Loucy (cell line): ENCODE measurements at regions not wholly inside any gene's neighbourhood (a gene's known extent, or its start where the extent isn't known, plus 50 kb on each side); places are given as distances from the start of the nearest gene placed in this dataset.

Experiments
- H2AFZ ChIP-seq: fragments of 200-600 bp; sonication (generic); 2 replicates; pipeline ENCODE4 v1.6.0; 2016; ENCODE audit warnings: antibody characterized with exemption, mild to moderate bottlenecking, low read length, moderate library complexity
- H3F3A ChIP-seq: fragments of 200-600 bp; 2 replicates; pipeline ENCODE4 v1.6.0; 2016; ENCODE audit warnings: antibody characterized with exemption, low read depth, mild to moderate bottlenecking
- H3K27me3 ChIP-seq: fragments of 200-600 bp; sonication (generic); 2 replicates; pipeline ENCODE4 v1.6.1; 2014; ENCODE audit warnings: low read length, mild to moderate bottlenecking; ENCODE audit not compliant: insufficient read depth, poor library complexity, severe bottlenecking
- H3K36me3 ChIP-seq: fragments of 200-600 bp; sonication (generic); 2 replicates; pipeline ENCODE4 v1.6.1; 2016; ENCODE audit warnings: low read length; ENCODE audit not compliant: insufficient read depth
- H3K4me1 ChIP-seq: fragments of 200-600 bp; sonication (generic); 2 replicates; pipeline ENCODE4 v1.5.1; 2014; ENCODE audit warnings: low read length, mild to moderate bottlenecking; ENCODE audit not compliant: insufficient read depth, poor library complexity, severe bottlenecking
- H3K4me2 ChIP-seq: fragments of 200-600 bp; sonication (generic); 2 replicates; pipeline ENCODE4 v1.6.0; 2014; ENCODE audit warnings: antibody characterized with exemption, low read length, low read depth, mild to moderate bottlenecking; ENCODE audit not compliant: poor library complexity, severe bottlenecking
- H3K4me3 ChIP-seq: fragments of 200-600 bp; sonication (generic); 2 replicates; pipeline ENCODE4 v1.5.1; 2014; ENCODE audit warnings: low read length, mild to moderate bottlenecking, mixed read lengths; ENCODE audit not compliant: poor library complexity, severe bottlenecking
- H3K79me2 ChIP-seq: fragments of 200-600 bp; sonication (generic); 2 replicates; pipeline ENCODE4 v1.6.1; 2014; ENCODE audit warnings: low read length; ENCODE audit not compliant: insufficient read depth
- H3K9ac ChIP-seq: fragments of 200-600 bp; sonication (generic); 2 replicates; pipeline ENCODE4 v1.6.0; 2014; ENCODE audit warnings: mild to moderate bottlenecking, low read depth, low read length, moderate library complexity; ENCODE audit not compliant: poor library complexity, severe bottlenecking
- H3K9me2 ChIP-seq: fragments of 200-600 bp; sonication (generic); replicated peaks from 2 replicates; pipeline ENCODE4 v1.6.1; 2016; ENCODE audit warnings: low read depth, low read length, mixed read lengths
- H3K9me3 ChIP-seq: fragments of 200-600 bp; sonication (generic); 2 replicates; pipeline ENCODE4 v1.6.1; 2014; ENCODE audit warnings: mild to moderate bottlenecking, antibody characterized with exemption, low read length, low read depth; ENCODE audit not compliant: insufficient read depth
- H4K20me1 ChIP-seq: fragments of 200-600 bp; sonication (generic); 2 replicates; pipeline ENCODE4 v1.6.0; 2014; ENCODE audit warnings: antibody characterized with exemption, low read length, mild to moderate bottlenecking; ENCODE audit not compliant: insufficient read depth, poor library complexity, severe bottlenecking
- CTCF ChIP-seq: fragments of 200-600 bp; sonication (generic); conservative IDR thresholded peaks from 2 replicates; pipeline ENCODE4 v1.5.1; 2014; ENCODE audit warnings: mild to moderate bottlenecking, antibody characterized with exemption, low read length
- EZH2phosphoT487 ChIP-seq: fragments of 200-600 bp; IDR thresholded peaks from 2 replicates; pipeline ENCODE4 v1.6.1; 2018; ENCODE audit warnings: antibody characterized with exemption, mild to moderate bottlenecking, moderate library complexity, borderline replicate concordance

DNA sequence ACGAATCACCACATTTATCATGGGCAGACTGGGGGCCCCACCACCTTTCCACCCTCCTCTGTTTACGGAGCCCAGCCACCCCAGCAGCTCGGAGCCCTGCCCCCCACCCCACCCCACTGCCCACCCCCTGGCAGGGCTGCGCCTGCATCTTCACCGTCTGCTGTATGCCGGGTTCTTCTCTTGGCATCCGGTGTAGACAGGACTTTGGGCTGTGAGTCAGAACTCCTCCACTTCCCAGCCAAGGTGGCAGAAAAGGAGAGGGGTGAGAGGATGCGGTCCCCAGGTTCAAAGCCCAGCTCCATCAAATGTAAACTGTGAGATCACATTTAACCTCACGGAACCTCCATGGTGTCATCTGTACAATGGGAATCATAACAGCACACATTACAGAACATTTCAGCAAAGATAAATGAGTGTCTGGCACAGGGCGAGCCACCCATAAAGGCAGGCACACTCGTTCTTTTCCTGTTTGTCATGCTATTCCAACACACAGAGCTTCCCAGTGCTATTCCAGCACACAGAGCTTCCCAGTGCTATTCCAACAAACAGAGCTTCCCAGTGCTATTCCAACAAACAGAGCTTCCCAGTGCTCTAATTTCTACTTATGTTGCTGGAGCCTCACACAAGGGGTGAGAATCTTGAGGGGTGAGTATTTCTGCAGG, 292.7 kb upstream of the RTL1 start:
- Histone ChIP-seq H2AFZ (no peak overlapping the region), H3F3A (no peaks in the 10 kb centered on the region), H3K79me2 (no peaks in the 10 kb centered on the region), H3K27me3 (no peaks in the 10 kb centered on the region), H3K9me3 (no peaks in the 10 kb centered on the region), H3K4me3 (no peak overlapping the region), H3K9ac (no peak overlapping the region), H3K4me1 (no peaks in the 10 kb centered on the region), H4K20me1 (no peaks in the 10 kb centered on the region), H3K4me2 (no peak overlapping the region), H3K36me3 (no peaks in the 10 kb centered on the region), H3K9me2 (no peaks in the 10 kb centered on the region)
- TF ChIP-seq CTCF, result no peak
- no peak for TF ChIP-seq EZH2phosphoT487

GRCh38 chr14:101196795-101197590, 293.5 kb upstream of the RTL1 start:
- Histone ChIP-seq H3K36me3 (no peaks in the 10 kb centered on the region), H3K9me3 (no peaks in the 10 kb centered on the region), H3K4me1 (no peaks in the 10 kb centered on the region), H3K4me2 (no peak overlapping the region), H3K4me3 (no peak overlapping the region), H3K79me2 (no peaks in the 10 kb centered on the region), H3K9ac (no peak overlapping the region), H2AFZ (no peak overlapping the region), H3F3A (no peaks in the 10 kb centered on the region), H4K20me1 (no peaks in the 10 kb centered on the region), H3K27me3 (no peaks in the 10 kb centered on the region), H3K9me2 (no peaks in the 10 kb centered on the region)
- no peak for TF ChIP-seq EZH2phosphoT487
- no peak for TF ChIP-seq CTCF

- H3K9me3 ChIP-seq, result no peaks in the 10 kb centered on the region
- H3K4me3 ChIP-seq, result no peak overlapping the region
- H3K9ac ChIP-seq, result no peak overlapping the region
- no peak overlapping the region for H2AFZ ChIP-seq
- no peaks in the 10 kb centered on the region for H3K27me3 ChIP-seq
- H3K4me1 ChIP-seq, result no peaks in the 10 kb centered on the region
- H4K20me1 ChIP-seq, result no peaks in the 10 kb centered on the region
- H3K79me2 ChIP-seq, result no peaks in the 10 kb centered on the region
- no peak overlapping the region for H3K4me2 ChIP-seq
- no peaks in the 10 kb centered on the region for H3K36me3 ChIP-seq
- TF ChIP-seq EZH2phosphoT487 (no peak), CTCF (no peak)
- no peaks in the 10 kb centered on the region for H3F3A ChIP-seq
- no peaks in the 10 kb centered on the region for H3K9me2 ChIP-seq
These were observed 294.3 kb upstream of the RTL1 start for GRCh38 chr14:101197595-101198397.
